ENCODE measurements at regions not wholly inside any gene's neighbourhood (a gene's known extent, or its start where the extent isn't known, plus 50 kb on each side); places are given as distances from the start of the nearest gene placed in this dataset.
"Not testable (repeated sequence)": the region's sequence is repeated elsewhere in the genome, so short reads cannot be mapped to it uniquely, and the experiment has no call there.

DNA sequence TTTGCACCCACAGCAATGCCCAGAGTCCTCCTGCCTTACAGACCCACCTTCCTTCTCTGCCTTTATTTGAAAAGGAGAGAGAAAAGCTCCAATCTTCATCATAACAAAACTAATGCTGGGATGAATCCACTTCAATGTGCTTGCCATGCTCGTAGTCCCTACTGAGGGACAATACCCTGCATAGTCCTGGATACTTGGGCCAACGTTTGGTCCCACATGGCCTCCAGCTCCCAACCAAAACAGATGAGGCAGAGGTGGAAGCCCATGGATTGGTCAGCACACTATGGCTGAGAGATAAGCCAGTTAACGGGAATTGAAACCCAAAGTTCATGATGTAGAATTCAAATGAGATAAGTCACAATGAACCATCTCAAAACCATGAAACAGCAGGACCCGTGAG is 115.8 kb downstream of the KBTBD2 start:
- TF ChIP-seq CTCF, POLR2A (IDR thresholded peaks at IDR 0.05): not testable (repeated sequence)
